ENCODE measurements at regions not wholly inside any gene's neighbourhood (a gene's known extent, or its start where the extent isn't known, plus 50 kb on each side); places are given as distances from the start of the nearest gene placed in this dataset.

DNA sequence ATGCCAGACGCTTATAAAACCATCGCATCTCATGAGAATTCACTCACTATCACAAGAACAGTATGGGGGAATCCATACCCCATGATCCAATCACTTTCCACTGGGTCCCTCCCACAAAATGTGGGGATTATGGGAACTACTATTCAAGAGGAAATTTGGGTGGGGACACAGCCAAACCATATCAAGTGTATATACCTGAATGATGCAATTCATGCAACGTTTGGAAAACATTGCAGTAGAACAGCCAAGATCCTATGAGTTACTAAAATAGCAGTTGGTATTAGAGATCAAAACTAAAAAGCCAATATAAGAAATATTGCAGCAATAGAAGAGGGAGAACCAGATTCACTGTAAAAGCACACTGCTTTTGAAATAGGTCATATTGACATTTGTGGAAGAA, 1543.9 kb upstream of the B3GALT2 start:
- Histone ChIP-seq H3K4me1 (ENCODE audit: control insufficient read depth, insufficient read depth, low read length) (no peaks in the 10 kb centered on the region), H3K27me3 (ENCODE audit: control insufficient read depth, insufficient read depth, low read length, poor library complexity, severe bottlenecking) (no peaks in the 10 kb centered on the region), H3K9ac (ENCODE audit: extremely low read depth, low read length, poor library complexity, severe bottlenecking) (no peak overlapping the region), H3K36me3 (ENCODE audit: control insufficient read depth, insufficient read depth, low read length) (no peaks in the 10 kb centered on the region), H3K4me3 (ENCODE audit: low read length) (no peak overlapping the region), H3K27ac (ENCODE audit: low read depth, low read length) (no peak overlapping the region), H3K9me3 (ENCODE audit: control insufficient read depth, low read length) (no peaks in the 10 kb centered on the region)
- no peak for DNase-seq
- Mint-ChIP-seq H3K9me3 (no peaks in the 10 kb centered on the region), H3K4me3 (no peak overlapping the region), H3K4me1 (no peaks in the 10 kb centered on the region), H3K27me3 (ENCODE audit: insufficient read depth) (no peaks in the 10 kb centered on the region), H3K36me3 (ENCODE audit: low read depth) (no peaks in the 10 kb centered on the region), H3K27ac (no peak overlapping the region)
- TF ChIP-seq, protein P1, sequence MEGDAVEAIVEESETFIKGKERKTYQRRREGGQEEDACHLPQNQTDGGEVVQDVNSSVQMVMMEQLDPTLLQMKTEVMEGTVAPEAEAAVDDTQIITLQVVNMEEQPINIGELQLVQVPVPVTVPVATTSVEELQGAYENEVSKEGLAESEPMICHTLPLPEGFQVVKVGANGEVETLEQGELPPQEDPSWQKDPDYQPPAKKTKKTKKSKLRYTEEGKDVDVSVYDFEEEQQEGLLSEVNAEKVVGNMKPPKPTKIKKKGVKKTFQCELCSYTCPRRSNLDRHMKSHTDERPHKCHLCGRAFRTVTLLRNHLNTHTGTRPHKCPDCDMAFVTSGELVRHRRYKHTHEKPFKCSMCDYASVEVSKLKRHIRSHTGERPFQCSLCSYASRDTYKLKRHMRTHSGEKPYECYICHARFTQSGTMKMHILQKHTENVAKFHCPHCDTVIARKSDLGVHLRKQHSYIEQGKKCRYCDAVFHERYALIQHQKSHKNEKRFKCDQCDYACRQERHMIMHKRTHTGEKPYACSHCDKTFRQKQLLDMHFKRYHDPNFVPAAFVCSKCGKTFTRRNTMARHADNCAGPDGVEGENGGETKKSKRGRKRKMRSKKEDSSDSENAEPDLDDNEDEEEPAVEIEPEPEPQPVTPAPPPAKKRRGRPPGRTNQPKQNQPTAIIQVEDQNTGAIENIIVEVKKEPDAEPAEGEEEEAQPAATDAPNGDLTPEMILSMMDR (conservative IDR thresholded peaks at IDR 0.05): no peak
- WGBS, 2 experiments (ENCODE audit: insufficient coverage in 1 of 2, insufficient read length in 1 of 2): 87% methylated on average over 3 of the region's 3 CpGs; no CpG with 5 or more reads in 1 of the 2 experiments

- no peaks in the 10 kb centered on the region for H3K9me3 Mint-ChIP-seq
- Histone ChIP-seq H3K9ac (ENCODE audit: extremely low read depth, low read length, poor library complexity, severe bottlenecking) (no peak overlapping the region), H3K4me1 (ENCODE audit: control insufficient read depth, insufficient read depth, low read length) (no peaks in the 10 kb centered on the region), H3K36me3 (ENCODE audit: control insufficient read depth, insufficient read depth, low read length) (no peaks in the 10 kb centered on the region), H3K9me3 (ENCODE audit: control insufficient read depth, low read length) (no peaks in the 10 kb centered on the region), H3K27ac (ENCODE audit: low read depth, low read length) (no peak overlapping the region), H3K27me3 (ENCODE audit: control insufficient read depth, insufficient read depth, low read length, poor library complexity, severe bottlenecking) (no peaks in the 10 kb centered on the region), H3K4me3 (ENCODE audit: low read length) (no peak overlapping the region)
- H3K4me3 Mint-ChIP-seq: no peak overlapping the region
- H3K27me3 Mint-ChIP-seq (ENCODE audit: insufficient read depth): no peaks in the 10 kb centered on the region
- TF ChIP-seq, protein P1 (conservative IDR thresholded peaks at IDR 0.05): no peak
- H3K4me1 Mint-ChIP-seq: no peaks in the 10 kb centered on the region
- no peak for DNase-seq
- no peak overlapping the region for H3K27ac Mint-ChIP-seq
- no peaks in the 10 kb centered on the region for H3K36me3 Mint-ChIP-seq (ENCODE audit: low read depth)
These were observed 1536.7 kb upstream of the B3GALT2 start for GRCh38 chr1:194723067-194723466.

DNA sequence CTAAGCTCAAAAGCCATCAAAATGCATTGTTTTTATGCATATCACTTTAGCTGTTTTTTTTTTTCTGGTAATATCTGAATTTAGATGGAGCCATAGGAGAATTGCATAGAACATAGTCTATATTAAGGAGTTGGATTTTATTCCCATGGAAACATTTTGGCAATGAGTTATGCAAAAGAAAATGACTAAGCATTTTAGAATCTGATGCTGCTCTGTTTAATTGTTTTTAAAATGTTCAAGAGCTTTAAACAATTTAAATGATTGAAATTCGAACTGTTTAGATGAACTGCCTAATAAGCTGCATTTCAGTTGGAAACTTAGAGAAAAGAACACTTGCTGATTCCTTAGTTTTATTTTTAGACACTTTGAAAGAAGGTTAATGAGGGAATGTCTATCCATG, 1531.5 kb upstream of the B3GALT2 start:
- Mint-ChIP-seq H3K27ac (no peak overlapping the region), H3K27me3 (ENCODE audit: insufficient read depth) (no peaks in the 10 kb centered on the region), H3K9me3 (no peaks in the 10 kb centered on the region), H3K36me3 (ENCODE audit: low read depth) (no peaks in the 10 kb centered on the region), H3K4me1 (no peaks in the 10 kb centered on the region), H3K4me3 (no peak overlapping the region)
- H3K27me3 ChIP-seq (ENCODE audit: control insufficient read depth, insufficient read depth, low read length, poor library complexity, severe bottlenecking): no peaks in the 10 kb centered on the region
- no peaks in the 10 kb centered on the region for H3K9me3 ChIP-seq (ENCODE audit: control insufficient read depth, low read length)
- H3K9ac ChIP-seq (ENCODE audit: extremely low read depth, low read length, poor library complexity, severe bottlenecking): no peak overlapping the region
- DNase-seq: no peak
- TF ChIP-seq, protein P1 (conservative IDR thresholded peaks at IDR 0.05): no peak
- WGBS, 2 experiments (ENCODE audit: insufficient coverage in 1 of 2, insufficient read length in 1 of 2): 89 to 90% methylated on average over 1 of the region's 1 CpG
- no peaks in the 10 kb centered on the region for H3K36me3 ChIP-seq (ENCODE audit: control insufficient read depth, insufficient read depth, low read length)
- no peaks in the 10 kb centered on the region for H3K4me1 ChIP-seq (ENCODE audit: control insufficient read depth, insufficient read depth, low read length)
- no peak overlapping the region for H3K27ac ChIP-seq (ENCODE audit: low read depth, low read length)
- no peak overlapping the region for H3K4me3 ChIP-seq (ENCODE audit: low read length)
